GM23248 (cell line): ENCODE measurements at regions not wholly inside any gene's neighbourhood (a gene's known extent, or its start where the extent isn't known, plus 50 kb on each side); places are given as distances from the start of the nearest gene placed in this dataset.
A peak's percentile ranks its signal among the peaks of the same experiment; 100 is the strongest.

ENCODE experiments used
- DNase-seq: peaks from one replicate; pipeline ENCODE4 v3.0.0-alpha.2; 2015
- H2AFZ ChIP-seq: fragments of 200-600 bp; sonication (generic); 2 replicates; pipeline ENCODE4 v1.6.1; 2016; ENCODE audit warnings: antibody characterized with exemption
- H3F3A ChIP-seq: fragments of 200-600 bp; sonication (generic); 2 replicates; pipeline ENCODE4 v1.6.1; 2016; ENCODE audit warnings: mild to moderate bottlenecking, antibody characterized with exemption, mixed run types; ENCODE audit not compliant: insufficient read depth
- H3K27ac ChIP-seq: fragments of 200-600 bp; sonication (generic); 2 replicates; pipeline ENCODE4 v1.5.1; 2016; ENCODE audit warnings: mild to moderate bottlenecking
- H3K27me3 ChIP-seq: fragments of 200-600 bp; sonication (generic); replicated peaks from 2 replicates; pipeline ENCODE4 v1.6.1; 2016; ENCODE audit warnings: mild to moderate bottlenecking; ENCODE audit not compliant: insufficient read depth
- H3K36me3 ChIP-seq: fragments of 200-600 bp; sonication (generic); 2 replicates; pipeline ENCODE4 v1.6.1; 2016; ENCODE audit warnings: low read depth, mild to moderate bottlenecking
- H3K4me1 ChIP-seq: fragments of 200-600 bp; sonication (generic); 2 replicates; pipeline ENCODE4 v1.6.1; 2016; ENCODE audit warnings: mild to moderate bottlenecking; ENCODE audit not compliant: insufficient read depth
- H3K4me2 ChIP-seq: fragments of 200-600 bp; sonication (generic); one replicate; pipeline ENCODE4 v1.6.1; 2016; ENCODE audit warnings: mild to moderate bottlenecking; ENCODE audit not compliant: unreplicated experiment
- H3K4me3 ChIP-seq: fragments of 200-600 bp; sonication (generic); 2 replicates; pipeline ENCODE4 v1.5.1; 2016; ENCODE audit warnings: mild to moderate bottlenecking
- H3K79me2 ChIP-seq: fragments of 200-600 bp; sonication (generic); 2 replicates; pipeline ENCODE4 v1.6.1; 2016; ENCODE audit warnings: mild to moderate bottlenecking; ENCODE audit not compliant: insufficient read depth
- H3K9ac ChIP-seq: fragments of 200-600 bp; sonication (generic); 2 replicates; pipeline ENCODE4 v1.6.1; 2016; ENCODE audit warnings: mild to moderate bottlenecking
- H3K9me2 ChIP-seq: fragments of 200-600 bp; sonication (generic); 2 replicates; pipeline ENCODE4 v1.6.1; 2016; ENCODE audit warnings: mixed run types, mild to moderate bottlenecking, moderate library complexity; ENCODE audit not compliant: insufficient read depth
- H3K9me3 ChIP-seq: fragments of 200-600 bp; sonication (generic); one replicate; pipeline ENCODE4 v1.6.1; 2017; ENCODE audit warnings: low read depth
- H4K20me1 ChIP-seq: fragments of 200-600 bp; sonication (generic); 2 replicates; pipeline ENCODE4 v1.6.0; 2016; ENCODE audit not compliant: insufficient read depth
- EZH2 ChIP-seq: fragments of 200-600 bp; sonication (generic); IDR thresholded peaks from 2 replicates; pipeline ENCODE4 v1.6.1; 2018; ENCODE audit warnings: antibody characterized with exemption, mild to moderate bottlenecking; ENCODE audit not compliant: insufficient read depth, poor library complexity, severe bottlenecking
- EZH2phosphoT487 ChIP-seq: fragments of 200-600 bp; sonication (generic); IDR thresholded peaks from 2 replicates; pipeline ENCODE4 v1.6.1; 2018; ENCODE audit warnings: antibody characterized with exemption, moderate library complexity, mild to moderate bottlenecking, low read depth; ENCODE audit not compliant: insufficient read depth
- WGBS, 2 experiments: methylation state at CpG; one replicate each; pipeline ENCODE4 v1.1.6; 2015 to 2017; ENCODE audit warnings: low lambda C conversion rate in 2 of 2, low coverage in 1 of 2; ENCODE audit errors: missing lambda C conversion rate in 2 of 2; 5-methylcytosine and 5-hydroxymethylcytosine counted together
- in situ Hi-C: fragments of 300-500 bp; cut with MboI; formaldehyde crosslinking; loops from 2 replicates; pipeline ENCODE4 v1.15.0; 2020

DNA sequence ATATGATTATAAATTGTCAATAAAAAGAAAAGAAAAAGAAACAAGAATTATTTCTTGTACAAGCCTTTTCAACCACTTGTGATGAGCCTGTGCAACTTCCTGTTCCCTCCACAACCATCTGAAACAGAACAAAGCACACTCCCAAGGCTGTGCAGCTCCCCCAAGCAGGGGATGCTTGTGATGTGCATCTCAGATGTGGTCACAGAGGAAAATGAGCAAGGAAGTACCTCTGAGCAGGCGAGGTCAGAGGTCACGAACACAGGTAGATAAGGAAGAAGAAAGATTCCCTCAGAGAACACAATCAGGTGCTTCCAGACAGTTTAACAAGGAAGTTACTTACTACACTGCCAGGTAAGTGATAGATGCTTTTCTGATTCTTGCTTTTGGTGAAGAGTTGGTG is 274.8 kb upstream of the SLC39A10 start:
- H2AFZ ChIP-seq: no peak overlapping the region
- H3F3A ChIP-seq: no peaks in the 10 kb centered on the region
- TF ChIP-seq EZH2phosphoT487 (no peak), EZH2 (no peak)
- no peak overlapping the region for H3K4me2 ChIP-seq
- no peak overlapping the region for H3K27ac ChIP-seq
- H3K27me3 ChIP-seq: no peaks in the 10 kb centered on the region
- H3K9ac ChIP-seq: no peak overlapping the region
- no peak overlapping the region for H3K4me3 ChIP-seq
- no peaks in the 10 kb centered on the region for H3K4me1 ChIP-seq
- WGBS, 2 experiments: 41 to 54% methylated on average over 2 of the region's 2 CpGs
- no peaks in the 10 kb centered on the region for H4K20me1 ChIP-seq
- DNase-seq: no peak
- no peaks in the 10 kb centered on the region for H3K9me3 ChIP-seq
- H3K36me3 ChIP-seq: no peaks in the 10 kb centered on the region
- no peaks in the 10 kb centered on the region for H3K9me2 ChIP-seq
- no peaks in the 10 kb centered on the region for H3K79me2 ChIP-seq
- in situ Hi-C loops: no loop called here

DNA sequence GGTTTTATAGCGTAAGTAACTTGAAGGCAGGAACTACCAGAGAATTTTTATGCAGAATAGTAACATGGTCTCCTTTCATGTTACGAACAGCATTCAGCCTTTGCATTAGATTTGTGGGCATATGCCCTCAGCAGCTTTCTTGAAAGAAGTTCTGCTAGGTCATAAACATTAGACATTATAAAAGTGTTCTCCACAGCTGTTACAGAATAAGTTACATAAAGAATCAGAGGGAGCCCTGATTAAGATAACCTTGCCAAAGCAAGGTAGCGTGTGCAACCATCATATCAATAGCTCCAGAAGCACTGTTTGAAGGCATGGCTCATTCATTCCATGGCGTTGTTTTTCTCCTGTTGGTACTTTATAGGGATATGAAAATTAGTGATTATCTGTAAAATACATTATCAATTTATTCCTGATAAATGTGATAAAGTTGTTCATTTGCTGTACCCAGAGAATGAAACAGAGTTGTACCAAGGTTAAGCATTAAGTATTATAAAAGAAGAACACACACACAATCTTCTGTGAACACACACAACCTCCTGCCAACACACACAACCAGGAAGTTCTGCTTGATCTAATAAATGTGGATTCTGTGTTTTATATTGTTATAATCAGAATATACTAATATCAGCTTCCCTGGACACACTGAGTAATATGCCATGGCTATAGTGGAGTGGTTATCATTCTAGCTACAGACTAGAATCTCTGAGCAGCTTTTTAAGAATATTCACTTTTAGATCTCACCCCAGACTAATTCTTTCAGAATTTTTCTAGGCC is 286.7 kb upstream of the SLC39A10 start:
- in situ Hi-C loops: no loop called here
- Histone ChIP-seq H3K79me2 (no peaks in the 10 kb centered on the region), H3K9ac (no peak overlapping the region), H3K4me1 (no peaks in the 10 kb centered on the region), H3K27me3 (no peaks in the 10 kb centered on the region), H2AFZ (no peak overlapping the region), H3F3A (peaks cover 6% of the 10 kb centered on the region; the same call in 1 of the 2 replicates), H3K4me2 (no peak overlapping the region), H3K27ac (no peak overlapping the region), H3K9me2 (no peaks in the 10 kb centered on the region), H3K9me3 (no peaks in the 10 kb centered on the region), H3K36me3 (no peaks in the 10 kb centered on the region), H4K20me1 (no peaks in the 10 kb centered on the region), H3K4me3 (no peak overlapping the region)
- DNase-seq: no peak
- WGBS, 2 experiments: 81 to 83% methylated on average over 4 of the region's 4 CpGs
- TF ChIP-seq EZH2 (no peak), EZH2phosphoT487 (no peak)

DNA sequence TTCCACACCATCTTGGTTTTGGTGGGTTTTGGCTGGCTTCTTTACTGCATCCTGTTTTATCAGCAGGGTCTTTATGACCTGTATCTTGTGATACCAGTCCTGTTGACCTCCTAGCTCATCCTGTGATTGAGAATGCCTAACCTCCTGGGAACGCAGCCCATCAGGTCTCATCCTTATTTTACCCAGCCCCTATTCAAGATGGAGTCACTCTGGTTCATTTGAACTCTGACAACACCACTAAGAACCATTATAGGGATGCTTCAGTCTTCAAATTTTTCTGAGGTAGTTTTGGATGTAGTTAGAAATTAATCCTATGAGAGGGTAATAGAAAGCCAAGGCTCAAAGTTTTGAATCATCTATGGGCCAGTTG is 287.8 kb upstream of the SLC39A10 start:
- no peaks in the 10 kb centered on the region for H3K79me2 ChIP-seq
- no peak overlapping the region for H3K4me2 ChIP-seq
- in situ Hi-C loops: no loop called here
- H2AFZ ChIP-seq: peak overlapping the region; percentile 50
- H3F3A ChIP-seq: peaks cover 17% of the 10 kb centered on the region; the same call in 1 of the 2 replicates
- H3K27ac ChIP-seq: no peak overlapping the region
- 0% methylated on average over 1 of the region's 1 CpG for whole genome bisulfite sequencing, 2 experiments
- H3K9me2 ChIP-seq: no peaks in the 10 kb centered on the region
- H3K36me3 ChIP-seq: no peaks in the 10 kb centered on the region
- no peak overlapping the region for H3K9ac ChIP-seq
- peaks cover 10% of the 10 kb centered on the region for H3K4me1 ChIP-seq
- H4K20me1 ChIP-seq: no peaks in the 10 kb centered on the region
- DNase-seq: no peak
- TF ChIP-seq EZH2phosphoT487 (no peak), EZH2 (no peak)
- H3K27me3 ChIP-seq: no peaks in the 10 kb centered on the region
- no peak overlapping the region for H3K4me3 ChIP-seq
- H3K9me3 ChIP-seq: no peaks in the 10 kb centered on the region

DNA sequence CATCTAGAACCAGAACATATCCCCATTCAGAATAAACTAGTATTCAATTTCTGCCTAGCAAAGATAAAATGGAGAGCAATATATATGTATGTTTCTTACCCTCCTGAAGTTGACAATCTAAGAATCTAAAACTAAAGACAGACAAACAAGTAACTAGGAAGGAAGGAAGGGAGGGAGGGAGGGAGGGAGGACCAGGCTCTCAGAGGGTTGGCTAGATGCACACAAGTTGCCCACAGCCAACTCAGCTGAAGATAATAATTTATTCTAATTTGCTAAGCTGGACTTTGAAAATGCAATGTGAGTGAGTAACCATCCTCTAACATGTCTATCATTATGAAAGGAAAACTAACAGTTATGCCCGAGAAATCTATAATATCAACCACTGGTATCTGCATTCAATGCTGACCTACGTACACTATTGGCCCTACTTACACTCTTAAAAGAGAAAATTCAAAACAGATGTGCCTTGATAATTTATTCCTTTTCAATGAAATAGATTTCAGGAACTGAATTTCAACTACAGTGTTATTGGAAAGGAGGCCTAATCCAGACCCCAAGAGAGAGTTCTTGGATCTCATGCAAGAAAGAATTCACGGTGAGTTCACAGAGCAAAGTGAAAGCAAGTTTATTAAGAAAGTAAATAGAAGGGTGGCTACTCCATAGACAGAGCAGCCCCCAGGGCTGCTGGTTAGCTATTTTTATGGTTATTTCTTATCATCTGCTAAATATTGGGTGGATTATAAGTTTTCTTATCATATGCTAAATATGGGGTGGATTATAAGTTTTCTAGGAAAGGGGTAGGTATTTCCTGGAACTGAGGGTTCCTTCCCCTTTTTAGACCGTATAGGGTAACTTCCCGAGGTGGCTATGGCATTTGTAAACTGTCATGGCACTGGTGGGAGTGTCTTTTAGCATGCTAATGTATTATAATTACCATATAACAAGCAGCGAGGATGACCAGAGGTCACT is 288.5 kb upstream of the SLC39A10 start:
- Histone ChIP-seq H2AFZ (peak overlapping the region; percentile 50), H3K9ac (no peak overlapping the region), H3F3A (peaks cover 24% of the 10 kb centered on the region; the same call in 1 of the 2 replicates), H4K20me1 (no peaks in the 10 kb centered on the region), H3K9me2 (no peaks in the 10 kb centered on the region), H3K4me2 (peak overlapping the region; percentile 22), H3K4me3 (no peak overlapping the region), H3K79me2 (no peaks in the 10 kb centered on the region), H3K4me1 (peaks cover 17% of the 10 kb centered on the region), H3K27me3 (no peaks in the 10 kb centered on the region), H3K27ac (no peak overlapping the region), H3K9me3 (no peaks in the 10 kb centered on the region), H3K36me3 (no peaks in the 10 kb centered on the region)
- DNase-seq: no peak
- WGBS, 2 experiments: 55 to 59% methylated on average over 6 of the region's 6 CpGs
- in situ Hi-C loops: no loop called here
- TF ChIP-seq EZH2phosphoT487: no peak
- TF ChIP-seq EZH2: no peak
